HG03432 (cell line): ENCODE measurements at regions not wholly inside any gene's neighbourhood (a gene's known extent, or its start where the extent isn't known, plus 50 kb on each side); places are given as distances from the start of the nearest gene placed in this dataset.
"Not testable (repeated sequence)": the region's sequence is repeated elsewhere in the genome, so short reads cannot be mapped to it uniquely, and the experiment has no call there.

Source experiments
- ATAC-seq: cut with Tn5 transposase; IDR thresholded peaks from one replicate; pipeline ENCODE4 v1.9.1; 2021; ENCODE audit warnings: mild to moderate bottlenecking, moderate library complexity; ENCODE audit not compliant: unreplicated experiment

DNA sequence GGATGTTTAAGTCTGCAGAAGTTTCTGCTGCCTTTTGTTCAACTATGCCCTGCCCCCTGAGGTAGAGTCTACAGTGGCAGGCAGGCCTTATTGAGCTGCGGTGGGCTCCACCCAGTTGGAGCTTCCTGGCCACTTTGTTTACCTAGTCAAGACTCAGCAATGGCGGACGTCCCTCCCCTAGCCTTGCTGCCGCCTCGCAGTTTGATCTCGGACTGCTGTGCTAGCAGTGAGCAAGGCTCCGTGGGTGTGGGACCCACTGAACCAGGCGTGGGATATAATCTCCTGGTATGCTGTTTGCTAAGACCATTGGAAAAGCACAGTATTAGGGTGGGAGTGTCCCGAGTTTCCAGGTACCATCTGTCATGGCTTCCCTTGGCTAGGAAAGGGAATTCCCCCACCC lies 79.4 kb upstream of the RPS6KA6 start:
- ATAC-seq, result not testable (repeated sequence)

GRCh38 chrX:84259868-84260267 lies 71.9 kb upstream of the RPS6KA6 start:
- ATAC-seq, result no peak

GRCh38 chrX:84258708-84259107 lies 70.7 kb upstream of the RPS6KA6 start:
- ATAC-seq, result peak; percentile 70

- no peak for ATAC-seq
These were observed 60.2 kb upstream of the RPS6KA6 start for GRCh38 chrX:84248226-84248625.

- no peak for ATAC-seq
These were observed 53.0 kb upstream of the RPS6KA6 start for GRCh38 chrX:84240848-84241565.
